Activated naive CD4-positive, alpha-beta T cell treated with anti-CD3 and anti-CD28 coated beads for 36 hours (primary cell): ENCODE measurements at regions not wholly inside any gene's neighbourhood (a gene's known extent, or its start where the extent isn't known, plus 50 kb on each side); places are given as distances from the start of the nearest gene placed in this dataset.
"Not testable (repeated sequence)": the region's sequence is repeated elsewhere in the genome, so short reads cannot be mapped to it uniquely, and the experiment has no call there.

ENCODE experiments used
- CTCF ChIA-PET: fragments of 350-600 bp; sonication (Branson Sonifier 250); formaldehyde crosslinking; loops from one replicate; lab custom pipeline; 2021; ENCODE audit warnings: antibody characterized with exemption; lab: Charles Lee
- DNase-seq: peaks from one replicate; pipeline ENCODE4 v3.0.0-alpha.2; 2020
- H3K27ac Mint-ChIP-seq: one replicate; pipeline ENCODE4 v1.8.0; 2021; ENCODE audit warnings: mild to moderate bottlenecking, mixed read lengths
- H3K27me3 Mint-ChIP-seq: one replicate; pipeline ENCODE4 v1.8.0; 2021; ENCODE audit warnings: low read depth, mixed read lengths
- H3K36me3 Mint-ChIP-seq: one replicate; pipeline ENCODE4 v1.8.0; 2021; ENCODE audit warnings: low read depth, mixed read lengths
- H3K4me1 Mint-ChIP-seq: one replicate; pipeline ENCODE4 v1.8.0; 2021; ENCODE audit warnings: low read depth, mixed read lengths
- H3K4me3 Mint-ChIP-seq: one replicate; pipeline ENCODE4 v1.8.0; 2021; ENCODE audit warnings: mild to moderate bottlenecking, moderate library complexity, mixed read lengths
- H3K9me3 Mint-ChIP-seq: one replicate; pipeline ENCODE4 v1.8.0; 2021; ENCODE audit warnings: mixed read lengths
- intact Hi-C: fragments of 100-400 bp; cut with micrococcal nuclease; formaldehyde crosslinking; loops from one replicate; pipeline ENCODE4 v1.15.1; 2023

DNA sequence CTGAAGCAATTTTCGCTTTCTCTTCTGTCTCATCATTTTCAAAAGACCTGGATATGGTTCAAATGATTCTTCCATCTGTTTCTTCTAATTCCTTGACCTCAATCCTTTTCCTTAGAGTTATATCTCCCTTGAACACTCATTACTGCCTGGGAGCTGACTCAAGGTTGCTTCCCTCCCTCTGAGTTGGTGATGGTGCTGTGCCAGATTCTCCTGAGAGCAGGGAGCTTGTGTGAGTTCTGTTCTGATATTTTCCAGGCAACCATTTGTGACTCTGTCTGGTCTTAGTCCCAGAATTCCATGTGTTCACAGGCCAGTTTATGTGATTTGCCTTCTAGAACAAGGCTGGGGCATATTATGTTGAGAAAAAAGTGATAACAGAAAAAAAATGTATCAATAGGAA, 505.1 kb upstream of the SYT1 start:
- Mint-ChIP-seq H3K27ac (no peak overlapping the region), H3K4me1 (no peaks in the 10 kb centered on the region), H3K4me3 (no peak overlapping the region), H3K27me3 (no peaks in the 10 kb centered on the region), H3K9me3 (peaks cover 2% of the 10 kb centered on the region), H3K36me3 (no peaks in the 10 kb centered on the region)
- intact Hi-C loops, result no loop called here
- no peak for DNase-seq
- CTCF ChIA-PET, result no interaction called here

DNA sequence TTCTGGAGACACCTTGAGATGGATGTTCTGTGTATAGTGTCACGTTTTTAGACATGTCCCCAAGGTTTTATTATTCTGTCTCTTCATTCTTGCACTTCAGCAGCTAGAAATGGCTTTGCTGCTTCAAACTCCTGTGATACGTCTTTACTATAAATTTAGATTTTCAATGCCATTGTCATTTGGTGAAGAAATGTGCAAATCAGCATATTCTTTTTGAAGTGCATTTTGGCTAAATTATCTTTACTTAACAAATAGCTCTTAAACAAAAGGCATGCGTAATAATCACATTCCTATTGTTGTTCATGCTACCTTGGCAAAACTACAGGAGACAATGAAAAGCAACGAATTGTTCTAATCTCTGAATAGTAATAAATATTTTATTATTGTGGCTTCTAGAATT, 502.9 kb upstream of the SYT1 start:
- H3K36me3 Mint-ChIP-seq, result no peaks in the 10 kb centered on the region
- no peaks in the 10 kb centered on the region for H3K27me3 Mint-ChIP-seq
- DNase-seq, result no peak
- no peak overlapping the region for H3K27ac Mint-ChIP-seq
- intact Hi-C loops, result no loop called here
- CTCF ChIA-PET, result interaction anchor here (1.0 kb wide), 1 partner anchor 12 kb away, joined by 3 read pairs; no protein-coding TSS in a partner anchor
- peaks cover 2% of the 10 kb centered on the region for H3K9me3 Mint-ChIP-seq
- no peak overlapping the region for H3K4me3 Mint-ChIP-seq
- no peaks in the 10 kb centered on the region for H3K4me1 Mint-ChIP-seq

DNA sequence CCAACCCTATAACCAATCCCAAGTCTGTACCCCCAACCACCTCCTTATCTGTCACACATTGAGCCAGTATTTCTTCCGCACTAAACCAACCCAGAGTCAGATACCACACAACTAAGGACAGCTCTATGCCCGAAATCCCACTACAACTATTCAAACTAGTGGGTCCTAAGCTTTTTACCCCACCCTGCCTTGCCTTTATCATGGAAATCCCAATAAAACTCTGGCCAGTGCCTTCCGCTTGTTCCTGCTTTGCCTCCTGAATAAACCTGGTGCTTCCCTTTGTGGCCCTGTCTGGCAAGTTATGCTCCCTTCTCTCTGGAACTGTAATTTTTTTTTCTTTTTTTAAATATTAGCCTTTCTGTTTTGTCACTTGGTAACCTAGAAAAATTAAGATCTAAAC, 493.3 kb upstream of the SYT1 start:
- CTCF ChIA-PET, result no interaction called here

DNA sequence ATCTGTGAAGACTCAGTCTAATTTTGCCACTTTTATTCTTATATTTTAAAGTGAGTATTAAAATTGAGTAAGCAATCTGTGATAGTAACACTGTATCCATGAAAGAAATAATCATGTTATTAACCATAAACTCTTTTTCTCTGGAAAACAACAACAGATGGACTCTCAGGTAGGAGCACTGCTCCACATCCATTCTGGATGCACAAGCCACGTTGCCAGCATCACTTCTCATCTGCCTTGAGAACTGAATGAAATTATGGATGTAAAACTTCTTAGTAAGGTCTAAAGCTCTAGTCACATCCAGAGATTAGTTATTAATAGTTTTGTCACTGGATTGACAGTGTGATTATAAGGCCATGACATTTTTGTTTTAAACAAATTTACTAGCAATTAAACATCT, 489.1 kb upstream of the SYT1 start:
- H3K4me3 Mint-ChIP-seq, result no peak overlapping the region
- no peaks in the 10 kb centered on the region for H3K27me3 Mint-ChIP-seq
- no peaks in the 10 kb centered on the region for H3K36me3 Mint-ChIP-seq
- H3K9me3 Mint-ChIP-seq, result peaks cover 28% of the 10 kb centered on the region
- H3K27ac Mint-ChIP-seq, result no peak overlapping the region
- no peak for DNase-seq
- H3K4me1 Mint-ChIP-seq, result no peaks in the 10 kb centered on the region
- intact Hi-C loops, result no loop called here
- CTCF ChIA-PET, result no interaction called here

More for the DNA sequence above, 493.3 kb upstream of the SYT1 start:
- no peak for DNase-seq
- Mint-ChIP-seq H3K27me3 (no peaks in the 10 kb centered on the region), H3K36me3 (no peaks in the 10 kb centered on the region), H3K27ac (no peak overlapping the region), H3K4me3 (no peak overlapping the region), H3K4me1 (no peaks in the 10 kb centered on the region), H3K9me3 (peaks cover 12% of the 10 kb centered on the region)
- intact Hi-C loops, result no loop called here

DNA sequence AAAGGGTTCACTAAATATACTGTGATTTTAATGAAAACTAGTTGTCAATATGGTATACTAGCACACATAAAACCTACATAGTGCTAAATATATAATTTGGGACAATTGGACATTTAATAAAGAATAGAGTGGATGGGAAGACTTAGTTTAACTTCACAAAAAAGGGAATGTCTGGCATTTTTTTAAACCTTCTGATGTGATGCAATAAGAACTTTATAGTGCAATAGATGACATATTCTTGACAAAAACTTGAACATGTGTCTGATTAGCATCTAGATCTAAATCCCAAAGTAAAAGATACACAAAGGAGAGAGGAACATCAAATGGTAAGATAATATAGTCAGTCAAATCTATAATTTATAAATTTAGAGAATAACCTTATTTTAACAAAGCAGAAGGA, 488.3 kb upstream of the SYT1 start:
- Mint-ChIP-seq H3K27me3 (no peaks in the 10 kb centered on the region), H3K36me3 (no peaks in the 10 kb centered on the region), H3K4me3 (no peak overlapping the region), H3K27ac (no peak overlapping the region), H3K4me1 (no peaks in the 10 kb centered on the region), H3K9me3 (peaks cover 25% of the 10 kb centered on the region)
- intact Hi-C loops, result no loop called here
- no peak for DNase-seq
- CTCF ChIA-PET, result no interaction called here

DNA sequence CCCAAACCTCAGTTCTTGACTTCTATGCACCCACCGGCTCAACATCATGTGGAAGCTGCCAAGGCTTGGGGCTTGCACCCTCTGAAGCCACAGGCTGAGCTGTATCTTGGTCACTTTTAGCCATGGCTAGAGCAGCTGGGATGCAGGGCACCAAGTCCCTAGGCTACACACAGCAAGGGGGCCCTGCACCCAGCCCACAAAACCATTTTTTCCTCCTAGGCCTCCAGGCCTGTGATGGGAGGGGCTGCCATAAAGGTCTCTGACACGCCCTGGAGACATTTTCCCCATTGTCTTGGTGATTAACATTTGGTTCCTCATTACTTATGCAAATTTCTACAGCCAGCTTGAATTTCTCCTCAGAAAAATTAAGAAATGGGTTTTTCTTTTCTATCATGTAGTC, 485.5 kb upstream of the SYT1 start:
- H3K4me1 Mint-ChIP-seq, H3K27ac Mint-ChIP-seq, intact Hi-C loops, CTCF ChIA-PET, H3K27me3 Mint-ChIP-seq, H3K4me3 Mint-ChIP-seq, H3K36me3 Mint-ChIP-seq, DNase-seq: not testable (repeated sequence)
- peaks cover 30% of the 10 kb centered on the region for H3K9me3 Mint-ChIP-seq

DNA sequence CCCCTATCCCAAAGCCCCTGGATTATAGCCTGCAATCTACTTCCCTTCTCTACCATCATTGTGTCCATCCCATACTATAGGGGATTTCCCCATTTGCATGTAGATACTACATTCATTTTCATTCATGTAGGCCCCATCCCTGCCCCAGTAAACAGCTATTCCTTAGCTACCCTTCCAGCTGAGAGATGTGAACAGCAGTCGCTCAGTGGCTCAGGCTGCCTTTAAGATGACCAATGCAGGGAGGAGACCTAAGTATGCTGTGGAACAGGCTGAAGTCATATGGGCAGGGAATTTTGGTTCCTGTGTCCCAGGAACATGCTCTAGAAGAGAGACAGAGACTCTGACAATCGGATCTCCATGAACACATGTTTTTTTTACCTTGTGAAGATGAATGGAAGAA, 481.2 kb upstream of the SYT1 start:
- intact Hi-C loops, result no loop called here
- Mint-ChIP-seq H3K4me3 (no peak overlapping the region), H3K9me3 (peaks cover 24% of the 10 kb centered on the region), H3K4me1 (no peaks in the 10 kb centered on the region), H3K36me3 (no peaks in the 10 kb centered on the region), H3K27ac (no peak overlapping the region), H3K27me3 (no peaks in the 10 kb centered on the region)
- CTCF ChIA-PET, result no interaction called here
- DNase-seq, result no peak

DNA sequence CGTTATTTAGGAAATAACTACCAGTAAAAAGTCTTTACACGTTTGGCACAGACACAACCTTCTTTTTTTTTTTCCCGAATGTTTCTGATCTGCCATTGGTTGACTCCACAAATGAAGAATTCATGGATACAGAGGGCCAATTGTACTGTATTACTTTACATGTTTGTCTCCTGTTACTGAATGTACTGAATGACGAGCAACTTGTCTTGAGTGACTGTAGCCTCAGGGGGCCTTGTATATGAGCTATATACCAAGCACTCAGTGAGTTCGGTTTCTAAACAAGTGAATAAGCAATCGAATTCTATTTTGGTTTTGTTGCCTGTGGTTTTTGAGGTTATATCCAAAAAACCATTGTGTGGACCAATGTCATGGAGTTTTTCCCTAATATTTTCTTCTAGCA, 480.0 kb upstream of the SYT1 start:
- no peak for DNase-seq
- intact Hi-C loops, result no loop called here
- no peaks in the 10 kb centered on the region for H3K4me1 Mint-ChIP-seq
- no peak overlapping the region for H3K4me3 Mint-ChIP-seq
- H3K36me3 Mint-ChIP-seq, result no peaks in the 10 kb centered on the region
- H3K9me3 Mint-ChIP-seq, result peaks cover 16% of the 10 kb centered on the region
- no peaks in the 10 kb centered on the region for H3K27me3 Mint-ChIP-seq
- no peak overlapping the region for H3K27ac Mint-ChIP-seq
- CTCF ChIA-PET, result no interaction called here

DNA sequence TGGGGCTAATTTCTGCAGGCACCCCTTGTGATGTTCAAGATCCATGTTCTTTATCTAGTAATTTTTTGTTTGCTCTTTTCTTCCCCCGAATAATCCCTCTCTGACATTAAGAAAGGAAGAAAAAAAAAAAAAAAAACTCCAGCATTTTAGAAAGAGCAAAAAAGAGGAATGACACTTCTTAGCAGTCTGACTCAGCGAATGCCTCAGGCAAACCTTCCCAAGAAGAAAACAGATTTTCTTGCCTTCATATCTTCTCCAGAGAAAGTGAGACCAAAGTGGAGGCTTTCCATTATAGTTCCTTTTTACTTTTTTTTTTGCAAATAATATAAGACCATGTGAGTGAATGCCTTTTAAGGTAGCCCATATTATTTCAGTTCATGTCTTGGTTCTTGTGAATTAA, 479.0 kb upstream of the SYT1 start:
- peaks cover 12% of the 10 kb centered on the region for H3K9me3 Mint-ChIP-seq
- H3K4me3 Mint-ChIP-seq, result no peak overlapping the region
- DNase-seq, result no peak
- H3K27ac Mint-ChIP-seq, result no peak overlapping the region
- no peaks in the 10 kb centered on the region for H3K27me3 Mint-ChIP-seq
- CTCF ChIA-PET, result no interaction called here
- intact Hi-C loops, result no loop called here
- H3K4me1 Mint-ChIP-seq, result no peaks in the 10 kb centered on the region
- H3K36me3 Mint-ChIP-seq, result no peaks in the 10 kb centered on the region

DNA sequence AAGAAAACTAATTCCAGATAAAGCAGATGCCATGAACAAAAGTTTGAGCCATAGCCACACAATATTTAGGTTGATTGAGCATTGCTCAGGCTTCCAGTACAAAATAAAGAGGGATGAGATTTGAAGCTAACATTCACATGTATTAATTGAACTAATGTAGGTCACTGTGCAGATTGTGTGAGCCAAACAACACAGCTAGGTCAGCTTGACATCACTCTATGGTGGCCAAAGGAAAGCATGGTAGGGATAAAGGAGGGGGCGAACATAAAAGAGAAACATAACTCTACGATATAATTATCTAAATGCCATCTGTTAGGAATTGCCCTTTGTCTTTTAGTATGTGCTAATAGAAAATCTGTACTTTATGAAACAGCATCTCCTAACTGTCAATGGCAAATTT, 477.7 kb upstream of the SYT1 start:
- H3K27me3 Mint-ChIP-seq, result no peaks in the 10 kb centered on the region
- CTCF ChIA-PET, result no interaction called here
- no peaks in the 10 kb centered on the region for H3K4me1 Mint-ChIP-seq
- no peaks in the 10 kb centered on the region for H3K36me3 Mint-ChIP-seq
- H3K27ac Mint-ChIP-seq, result no peak overlapping the region
- no peak overlapping the region for H3K4me3 Mint-ChIP-seq
- H3K9me3 Mint-ChIP-seq, result peaks cover 12% of the 10 kb centered on the region
- intact Hi-C loops, result no loop called here
- DNase-seq, result no peak

DNA sequence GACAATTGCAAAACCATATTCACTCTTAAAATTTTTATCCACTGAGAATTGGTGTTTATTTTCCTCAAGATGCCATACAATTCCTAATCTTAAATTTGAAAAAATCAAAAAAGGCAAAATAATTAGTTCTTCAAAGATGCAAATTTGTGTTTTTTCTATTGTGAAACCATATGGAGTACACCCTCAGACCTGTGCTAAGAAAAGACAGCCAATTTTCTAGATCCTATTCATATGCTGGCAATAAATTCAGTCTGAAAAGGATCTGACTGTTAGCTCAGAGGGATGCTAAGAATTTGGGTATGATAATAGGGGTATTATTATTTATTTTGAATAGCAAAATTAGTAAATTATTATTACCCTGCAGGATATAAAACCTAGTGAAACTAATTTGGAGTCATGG, 476.9 kb upstream of the SYT1 start:
- intact Hi-C loops, result no loop called here
- H3K27me3 Mint-ChIP-seq, result no peaks in the 10 kb centered on the region
- H3K4me3 Mint-ChIP-seq, result no peak overlapping the region
- H3K27ac Mint-ChIP-seq, result no peak overlapping the region
- H3K4me1 Mint-ChIP-seq, result no peaks in the 10 kb centered on the region
- no peaks in the 10 kb centered on the region for H3K36me3 Mint-ChIP-seq
- no peak for DNase-seq
- peaks cover 9% of the 10 kb centered on the region for H3K9me3 Mint-ChIP-seq
- CTCF ChIA-PET, result no interaction called here

DNA sequence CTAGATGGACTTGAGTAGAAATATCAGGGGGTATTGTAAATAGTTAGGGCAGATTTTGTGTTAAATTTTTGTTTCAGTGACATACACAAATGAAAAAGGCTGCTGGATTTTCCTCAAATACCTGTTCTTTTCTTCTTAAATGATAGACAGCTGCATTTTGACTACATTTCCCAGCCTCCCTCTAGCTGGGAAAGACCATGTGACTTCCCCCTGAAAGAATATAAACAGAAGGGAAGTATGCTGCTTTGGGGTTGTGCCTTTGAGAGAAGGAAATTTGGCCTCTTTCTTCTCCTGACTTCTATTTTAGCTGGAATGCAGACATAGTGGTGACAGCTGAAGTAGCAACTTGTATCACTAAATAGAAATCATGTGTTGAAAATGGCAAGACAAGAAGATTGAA, 476.1 kb upstream of the SYT1 start:
- Mint-ChIP-seq H3K9me3 (peaks cover 7% of the 10 kb centered on the region), H3K4me1 (no peaks in the 10 kb centered on the region), H3K27ac (no peak overlapping the region), H3K27me3 (no peaks in the 10 kb centered on the region), H3K36me3 (no peaks in the 10 kb centered on the region), H3K4me3 (no peak overlapping the region)
- CTCF ChIA-PET, result no interaction called here
- intact Hi-C loops, result no loop called here
- DNase-seq, result no peak

DNA sequence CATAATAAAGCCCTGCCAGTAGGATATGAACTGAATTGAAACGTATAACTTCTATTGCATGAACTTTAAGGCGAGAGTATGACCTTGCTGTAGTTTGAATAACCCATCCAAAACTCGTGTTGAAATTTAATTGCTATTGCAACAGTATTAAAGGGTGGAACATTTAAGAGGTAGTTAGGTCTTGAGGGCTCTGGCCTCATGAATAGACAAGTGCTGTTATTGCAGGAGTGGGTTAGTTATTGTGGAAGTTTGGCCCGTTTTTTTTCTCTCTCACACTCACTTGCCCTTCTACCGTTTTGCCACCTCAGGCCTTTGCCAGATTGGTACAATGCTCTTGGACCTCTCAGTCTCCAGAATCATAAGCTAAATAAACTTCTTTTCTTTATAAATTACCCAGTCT, 473.7 kb upstream of the SYT1 start:
- CTCF ChIA-PET, result interaction anchor here (0.6 kb wide), 2 partner anchors 90 to 300 kb away, joined by 3 read pairs; no protein-coding TSS in a partner anchor

DNA sequence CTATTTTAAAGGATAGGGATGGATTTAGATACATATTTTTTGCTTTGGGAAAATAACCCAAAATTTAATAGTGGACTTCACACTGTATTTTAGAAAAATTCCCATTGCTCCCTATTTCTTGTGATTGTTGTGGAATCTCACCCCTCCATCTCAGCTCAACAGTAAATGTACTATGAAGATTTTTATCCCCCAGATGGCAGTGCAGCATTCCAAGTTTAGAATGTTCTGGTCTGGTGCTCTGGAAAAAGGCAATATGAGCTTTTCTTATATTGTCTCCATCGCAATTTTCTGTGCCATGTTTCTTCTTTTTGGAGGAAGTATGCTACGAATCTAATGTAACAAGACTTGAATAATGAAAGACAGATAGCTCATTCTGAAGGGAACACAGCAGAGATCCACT, 471.7 kb upstream of the SYT1 start:
- intact Hi-C loops, result no loop called here

More for the DNA sequence above, 473.7 kb upstream of the SYT1 start:
- intact Hi-C loops, result no loop called here
- H3K36me3 Mint-ChIP-seq, result no peaks in the 10 kb centered on the region
- H3K4me1 Mint-ChIP-seq, result no peaks in the 10 kb centered on the region
- H3K27me3 Mint-ChIP-seq, result no peaks in the 10 kb centered on the region
- no peak overlapping the region for H3K27ac Mint-ChIP-seq
- no peak for DNase-seq
- no peak overlapping the region for H3K4me3 Mint-ChIP-seq
- H3K9me3 Mint-ChIP-seq, result peaks cover 8% of the 10 kb centered on the region

More for the DNA sequence above, 471.7 kb upstream of the SYT1 start:
- Mint-ChIP-seq H3K27ac (no peak overlapping the region), H3K27me3 (no peaks in the 10 kb centered on the region), H3K4me1 (no peaks in the 10 kb centered on the region), H3K4me3 (no peak overlapping the region), H3K9me3 (peaks cover 5% of the 10 kb centered on the region), H3K36me3 (no peaks in the 10 kb centered on the region)
- no peak for DNase-seq
- CTCF ChIA-PET, result no interaction called here
